NCI-H2171 (cell line): ENCODE measurements at regions not wholly inside any gene's neighbourhood (a gene's known extent, or its start where the extent isn't known, plus 50 kb on each side); places are given as distances from the start of the nearest gene placed in this dataset.

Source experiments
- DNase-seq: peaks from one replicate; lab custom pipeline; 2025; lab: John Stamatoyannopoulos, UW

GRCh38 chr5:8393240-8393639, 524.3 kb downstream of the MTRR start:
- DNase-seq: no peak

- no peak for DNase-seq
Observed at GRCh38 chr5:8394965-8395364, 526.0 kb downstream of the MTRR start.

GRCh38 chr5:8396246-8396645, 527.3 kb downstream of the MTRR start:
- no peak for DNase-seq

- DNase-seq: no peak
Observed at GRCh38 chr5:8396756-8397155, 527.8 kb downstream of the MTRR start.

GRCh38 chr5:8399471-8399870, 530.5 kb downstream of the MTRR start:
- peak; percentile 59 for DNase-seq

- DNase-seq: no peak
Observed at GRCh38 chr5:8408258-8408657, 539.3 kb downstream of the MTRR start.

- DNase-seq: no peak
Observed at GRCh38 chr5:8410618-8411017, 541.7 kb downstream of the MTRR start.

GRCh38 chr5:8413975-8414374, 545.0 kb downstream of the MTRR start:
- DNase-seq: no peak

- no peak for DNase-seq
Observed at GRCh38 chr5:8417316-8418048, 548.5 kb downstream of the MTRR start.

- DNase-seq: no peak
Observed at GRCh38 chr5:8418049-8418426, 549.1 kb downstream of the MTRR start.

- DNase-seq: no peak
Observed at GRCh38 chr5:8429778-8430758, 561.1 kb downstream of the MTRR start.

- no peak for DNase-seq
Observed at GRCh38 chr5:8434501-8434900, 565.6 kb downstream of the MTRR start.

- no peak for DNase-seq
Observed at GRCh38 chr5:8436924-8437323, 568.0 kb downstream of the MTRR start.

GRCh38 chr5:8445139-8445538, 576.2 kb downstream of the MTRR start:
- DNase-seq: no peak

GRCh38 chr5:8446179-8446578, 577.2 kb downstream of the MTRR start:
- no peak for DNase-seq

- DNase-seq: no peak
Observed at GRCh38 chr5:8456846-8457186, 587.9 kb downstream of the MTRR start.

- peak; percentile 99 for DNase-seq
Observed at GRCh38 chr5:8457187-8458037, 588.5 kb downstream of the MTRR start.

GRCh38 chr5:8458038-8458383, 589.1 kb downstream of the MTRR start:
- peak; percentile 21 for DNase-seq

GRCh38 chr5:8461543-8461942, 592.6 kb downstream of the MTRR start:
- no peak for DNase-seq

- DNase-seq: no peak
Observed at GRCh38 chr5:8462565-8462964, 593.6 kb downstream of the MTRR start.

- no peak for DNase-seq
Observed at GRCh38 chr5:8470489-8470888, 601.5 kb downstream of the MTRR start.

GRCh38 chr5:8471581-8471980, 602.6 kb downstream of the MTRR start:
- DNase-seq: no peak
